H1 (cell line): ENCODE measurements at regions not wholly inside any gene's neighbourhood (a gene's known extent, or its start where the extent isn't known, plus 50 kb on each side); places are given as distances from the start of the nearest gene placed in this dataset.

Experiments used
- CTCF ChIA-PET: fragments of 300-600 bp; sonication (Branson Sonifier 250); formaldehyde crosslinking; loops from one replicate; lab custom pipeline; 2021; ENCODE audit not compliant: partially characterized antibody; lab: Charles Lee
- POLR2A ChIA-PET: fragments of 300-600 bp; sonication (Branson Sonifier 250); formaldehyde crosslinking; loops from one replicate; lab custom pipeline; 2021; ENCODE audit warnings: inconsistent platforms; ENCODE audit not compliant: partially characterized antibody; lab: Charles Lee
- DNase-seq, 2 experiments: peaks; one replicate each; pipeline versions ENCODE4 v3.0.0 to v3.0.0-alpha.2; 2010 to 2022; ENCODE audit warnings: low spot score in 2 of 2, low read depth in 1 of 2, mixed read lengths in 1 of 2
- FAIRE-seq: peaks from 2 replicates; lab custom pipeline; 2011; peaks lifted over from hg19 to GRCh38; lab: Jason Lieb, UNC
- H2AFZ ChIP-seq: 2 replicates; pipeline ENCODE4 v1.8.1; 2012; ENCODE audit warnings: low read length, inconsistent platforms
- H2AK5ac ChIP-seq: 2 replicates; pipeline ENCODE4 v1.6.1; 2013; ENCODE audit warnings: low read depth, low read length
- H2BK120ac ChIP-seq: replicated peaks from 2 replicates; pipeline ENCODE3; 2013; ENCODE audit warnings: low read depth, low read length, inconsistent platforms
- H2BK12ac ChIP-seq: 2 replicates; pipeline ENCODE4 v1.6.1; 2013; ENCODE audit warnings: low read depth, low read length
- H2BK15ac ChIP-seq: 2 replicates; pipeline ENCODE4 v1.6.1; 2013; ENCODE audit warnings: low read length
- H2BK20ac ChIP-seq: 2 replicates; pipeline ENCODE4 v1.6.1; 2013; ENCODE audit warnings: low read length
- H2BK5ac ChIP-seq: 2 replicates; pipeline ENCODE4 v1.6.1; 2013; ENCODE audit warnings: low read depth, low read length
- H3K14ac ChIP-seq: 2 replicates; pipeline ENCODE4 v1.6.1; 2013; ENCODE audit warnings: inconsistent platforms; ENCODE audit not compliant: insufficient read length
- H3K18ac ChIP-seq: 2 replicates; pipeline ENCODE4 v1.6.1; 2013; ENCODE audit warnings: low read length; ENCODE audit errors: extremely low read depth
- H3K23ac ChIP-seq: 2 replicates; pipeline ENCODE4 v1.6.1; 2013; ENCODE audit warnings: inconsistent platforms; ENCODE audit not compliant: insufficient read length
- H3K23me2 ChIP-seq: 2 replicates; pipeline ENCODE4 v1.6.1; 2013; ENCODE audit warnings: low read depth, low read length
- H3K27ac ChIP-seq: 2 replicates; pipeline ENCODE4 v1.6.1; 2011; ENCODE audit warnings: low read depth, low read length, inconsistent platforms
- H3K27me3 ChIP-seq, 4 experiments: replicated peaks in 1 of 4; 1 replicate in 1 of 4; 2 replicates in 3 of 4; pipeline versions ENCODE4 v1.6.1 to v1.8.1; 2011 to 2013; ENCODE audit warnings: low read length in 3 of 4, mild to moderate bottlenecking in 3 of 4, inconsistent platforms in 2 of 4, mixed read lengths in 2 of 4, moderate library complexity in 1 of 4; ENCODE audit not compliant: control insufficient read depth in 3 of 4, insufficient read depth in 3 of 4; ENCODE audit errors: extremely low read depth in 1 of 4
- H3K36me3 ChIP-seq, 4 experiments: 2 replicates each; pipeline versions ENCODE4 v1.6.1 to v1.8.1; 2011 to 2013; ENCODE audit warnings: mild to moderate bottlenecking in 4 of 4, low read length in 3 of 4, moderate library complexity in 2 of 4, control low read depth in 1 of 4, inconsistent platforms in 1 of 4; ENCODE audit not compliant: insufficient read depth in 4 of 4, control insufficient read depth in 2 of 4
- H3K4ac ChIP-seq: replicated peaks from 2 replicates; pipeline ENCODE3; 2013; ENCODE audit warnings: low read length, low read depth, mixed read lengths, inconsistent platforms; ENCODE audit not compliant: insufficient read length
- H3K4me1 ChIP-seq, 4 experiments: replicated peaks in 1 of 4; 1 replicate in 1 of 4; 2 replicates in 3 of 4; pipeline versions ENCODE4 v1.6.1 to v1.8.1; 2011 to 2013; ENCODE audit warnings: low read length in 3 of 4, inconsistent platforms in 2 of 4, mixed read lengths in 1 of 4; ENCODE audit not compliant: insufficient read depth in 4 of 4, control insufficient read depth in 3 of 4
- H3K4me2 ChIP-seq, 2 experiments: 2 replicates each; pipeline versions ENCODE4 v1.6.1 to v1.8.1; 2011 to 2013; ENCODE audit warnings: low read depth in 2 of 2, low read length in 2 of 2, control low read depth in 1 of 2, inconsistent platforms in 1 of 2, mild to moderate bottlenecking in 1 of 2; ENCODE audit not compliant: insufficient read depth in 1 of 2
- H3K4me3 ChIP-seq, 4 experiments: fragments of 200-600, 300-600 bp in 1 of 4; sonication (generic), shearing (Covaris generic), sonication (Bioruptor Twin) in 1 of 4; 2 replicates each; pipeline versions ENCODE4 v1.5.1 to v1.8.1; 2011 to 2016; ENCODE audit warnings: low read length in 4 of 4, low read depth in 3 of 4, control low read depth in 2 of 4, inconsistent platforms in 2 of 4, mild to moderate bottlenecking in 2 of 4, mixed read lengths in 1 of 4, moderate library complexity in 1 of 4; ENCODE audit not compliant: insufficient read depth in 2 of 4; ENCODE audit errors: extremely low read depth in 1 of 4
- H3K56ac ChIP-seq: replicated peaks from 2 replicates; pipeline ENCODE3; 2013; ENCODE audit warnings: low read depth, mild to moderate bottlenecking, mixed read lengths, low read length, inconsistent platforms; ENCODE audit not compliant: insufficient read length
- H3K79me1 ChIP-seq: 2 replicates; pipeline ENCODE4 v1.6.1; 2013; ENCODE audit warnings: low read depth, low read length, control low read depth
- H3K79me2 ChIP-seq, 2 experiments: 2 replicates each; pipeline versions ENCODE4 v1.6.1 to v1.8.1; 2012 to 2013; ENCODE audit warnings: low read length in 2 of 2, mild to moderate bottlenecking in 2 of 2, inconsistent platforms in 1 of 2; ENCODE audit not compliant: insufficient read depth in 2 of 2, control insufficient read depth in 1 of 2
- H3K9ac ChIP-seq, 4 experiments: replicated peaks in 1 of 4; 1 replicate in 1 of 4; 2 replicates in 3 of 4; pipeline versions ENCODE4 v1.6.1 to v1.8.1; 2011 to 2013; ENCODE audit warnings: low read depth in 3 of 4, low read length in 3 of 4, control low read depth in 2 of 4, mild to moderate bottlenecking in 2 of 4, moderate library complexity in 2 of 4, inconsistent platforms in 1 of 4; ENCODE audit errors: extremely low read depth in 1 of 4
- H3K9me3 ChIP-seq, 2 experiments: 2 replicates each; pipeline versions ENCODE4 v1.6.1 to v1.8.1; 2012 to 2013; ENCODE audit warnings: mild to moderate bottlenecking in 2 of 2, moderate library complexity in 2 of 2, control low read depth in 1 of 2, inconsistent platforms in 1 of 2, low read depth in 1 of 2, low read length in 1 of 2, mixed read lengths in 1 of 2; ENCODE audit not compliant: insufficient read depth in 2 of 2
- H4K20me1 ChIP-seq, 2 experiments: replicated peaks in 1 of 2; 2 replicates each; pipeline versions ENCODE3 to v1.8.1; 2011 to 2013; ENCODE audit warnings: inconsistent platforms in 2 of 2, low read length in 2 of 2, mild to moderate bottlenecking in 1 of 2; ENCODE audit not compliant: insufficient read depth in 2 of 2, control insufficient read depth in 1 of 2
- H4K5ac ChIP-seq: 2 replicates; pipeline ENCODE4 v1.6.1; 2013; ENCODE audit warnings: low read length, low read depth, mixed read lengths, inconsistent platforms; ENCODE audit not compliant: insufficient read length
- H4K8ac ChIP-seq: 2 replicates; pipeline ENCODE4 v1.8.0; 2013; ENCODE audit warnings: mild to moderate bottlenecking, moderate library complexity, low read length, inconsistent platforms; ENCODE audit not compliant: insufficient read depth; ENCODE audit errors: extremely low read depth
- H4K91ac ChIP-seq: replicated peaks from 2 replicates; pipeline ENCODE3; 2013; ENCODE audit warnings: low read length, mixed read lengths, inconsistent platforms; ENCODE audit not compliant: insufficient read length
- ASH2L ChIP-seq: fragments of 200-600, 300-600 bp; sonication (generic); IDR thresholded peaks from one replicate; pipeline ENCODE4 v1.7.1; 2017; ENCODE audit warnings: low read length
- BACH1 ChIP-seq: IDR thresholded peaks from 2 replicates; pipeline ENCODE4 v1.6.1; 2012; ENCODE audit warnings: low read length, improper control_type of control experiment
- BRCA1 ChIP-seq: IDR thresholded peaks from 2 replicates; pipeline ENCODE4 v1.6.1; 2012; ENCODE audit warnings: low read depth, low read length, improper control_type of control experiment
- GTF2F1 ChIP-seq: IDR thresholded peaks from 2 replicates; pipeline ENCODE4 v1.6.1; 2012; ENCODE audit warnings: low read depth, low read length, improper control_type of control experiment, borderline replicate concordance
- POLR2AphosphoS5 ChIP-seq: IDR thresholded peaks from 2 replicates; pipeline ENCODE4 v1.6.1; 2011; ENCODE audit warnings: low read depth, low read length
- POU5F1 ChIP-seq: IDR thresholded peaks from 2 replicates; pipeline ENCODE4 v1.6.1; 2011; ENCODE audit warnings: low read depth, mild to moderate bottlenecking, low read length, moderate library complexity
- RFX5 ChIP-seq: IDR thresholded peaks from 2 replicates; pipeline ENCODE4 v1.6.1; 2011; ENCODE audit warnings: low read depth, low read length, improper control_type of control experiment, borderline replicate concordance
- SP1 ChIP-seq: IDR thresholded peaks from 2 replicates; pipeline ENCODE4 v1.6.1; 2011; ENCODE audit warnings: low read depth, low read length
- SRF ChIP-seq: IDR thresholded peaks from 2 replicates; pipeline ENCODE4 v1.6.1; 2011; ENCODE audit warnings: mild to moderate bottlenecking, low read depth, low read length, moderate library complexity
- SUZ12 ChIP-seq: fragments of 200-600 bp; sonication (generic); IDR thresholded peaks from 2 replicates; pipeline ENCODE4 v1.6.1; 2012; ENCODE audit warnings: mild to moderate bottlenecking, inconsistent platforms, low read length, moderate library complexity, mixed read lengths
- USF2 ChIP-seq: IDR thresholded peaks from 2 replicates; pipeline ENCODE4 v1.6.1; 2011; ENCODE audit warnings: low read length, improper control_type of control experiment
- WGBS, 2 experiments: shearing (Covaris generic) in 1 of 2; methylation state at CpG; one replicate each; pipeline versions ENCODE4 v1.1.6 to v1.1.7; 2013 to 2015; ENCODE audit warnings: low lambda C conversion rate in 2 of 2, mixed read lengths in 2 of 2, inconsistent platforms in 1 of 2, low coverage in 1 of 2, missing lambda C conversion rate in 1 of 2; ENCODE audit not compliant: insufficient replicate concordance in 2 of 2, insufficient coverage in 1 of 2, insufficient read length in 1 of 2; ENCODE audit errors: extremely low coverage in 1 of 2, missing lambda C conversion rate in 1 of 2; 5-methylcytosine and 5-hydroxymethylcytosine counted together
- TF ChIP-seq, protein P1 (sequence below), 3 experiments: IDR thresholded peaks; 1 replicate in 2 of 3; 2 replicates in 1 of 3; pipeline versions ENCODE4 v1.5.1 to v1.6.1; 2011; ENCODE audit warnings: low read length in 3 of 3, mild to moderate bottlenecking in 3 of 3, inconsistent platforms in 2 of 3, low read depth in 1 of 3, moderate library complexity in 1 of 3; ENCODE audit not compliant: insufficient read depth in 1 of 3; ENCODE audit errors: control extremely low read depth in 1 of 3

- DNase-seq (no peak), FAIRE-seq (no peak)
- Histone ChIP-seq H3K14ac (no peak overlapping the region), H3K4ac (no peak overlapping the region), H3K18ac (no peak overlapping the region), H4K8ac (no peak overlapping the region), H3K9ac (no peak overlapping the region), H3K27me3 (no peaks in the 10 kb centered on the region), H2AFZ (no peak overlapping the region), H4K20me1 (no peaks in the 10 kb centered on the region), H4K5ac (no peak overlapping the region), H3K4me3 (no peak overlapping the region), H2BK20ac (no peak overlapping the region), H2BK5ac (no peak overlapping the region), H3K79me2 (no peaks in the 10 kb centered on the region), H3K56ac (no peak overlapping the region), H3K36me3 (no peaks in the 10 kb centered on the region), H2BK12ac (no peak overlapping the region), H4K91ac (no peak overlapping the region), H2BK15ac (no peak overlapping the region), H2AK5ac (no peak overlapping the region), H3K23ac (no peak overlapping the region), H3K27ac (no peak overlapping the region), H3K23me2 (no peaks in the 10 kb centered on the region), H3K79me1 (no peaks in the 10 kb centered on the region), H3K4me1 (peaks cover 0 to 2% (median 0%) of the 10 kb centered on the region in 4 experiments; a peak in 2 of 7 replicates), H3K4me2 (no peak overlapping the region), H3K9me3 (0 out of 4 replicates have a peak, but pooled peaks cover 0 to 3% of the 10 kb centered on the region in 2 experiments), H2BK120ac (no peak overlapping the region)
- 79% methylated on average over 3 of the region's 3 CpGs; no CpG with 5 or more reads in 1 of the 2 experiments for whole genome bisulfite sequencing, 2 experiments
- CTCF ChIA-PET, result no interaction called here
- POLR2A ChIA-PET, result no interaction called here
- no peak for TF ChIP-seq BACH1
- no peak for TF ChIP-seq SRF
- no peak for TF ChIP-seq POU5F1
- no peak for TF ChIP-seq RFX5
- TF ChIP-seq, protein P1, sequence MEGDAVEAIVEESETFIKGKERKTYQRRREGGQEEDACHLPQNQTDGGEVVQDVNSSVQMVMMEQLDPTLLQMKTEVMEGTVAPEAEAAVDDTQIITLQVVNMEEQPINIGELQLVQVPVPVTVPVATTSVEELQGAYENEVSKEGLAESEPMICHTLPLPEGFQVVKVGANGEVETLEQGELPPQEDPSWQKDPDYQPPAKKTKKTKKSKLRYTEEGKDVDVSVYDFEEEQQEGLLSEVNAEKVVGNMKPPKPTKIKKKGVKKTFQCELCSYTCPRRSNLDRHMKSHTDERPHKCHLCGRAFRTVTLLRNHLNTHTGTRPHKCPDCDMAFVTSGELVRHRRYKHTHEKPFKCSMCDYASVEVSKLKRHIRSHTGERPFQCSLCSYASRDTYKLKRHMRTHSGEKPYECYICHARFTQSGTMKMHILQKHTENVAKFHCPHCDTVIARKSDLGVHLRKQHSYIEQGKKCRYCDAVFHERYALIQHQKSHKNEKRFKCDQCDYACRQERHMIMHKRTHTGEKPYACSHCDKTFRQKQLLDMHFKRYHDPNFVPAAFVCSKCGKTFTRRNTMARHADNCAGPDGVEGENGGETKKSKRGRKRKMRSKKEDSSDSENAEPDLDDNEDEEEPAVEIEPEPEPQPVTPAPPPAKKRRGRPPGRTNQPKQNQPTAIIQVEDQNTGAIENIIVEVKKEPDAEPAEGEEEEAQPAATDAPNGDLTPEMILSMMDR (IDR thresholded peaks at IDR 0.05; ENCODE audit: control extremely low read depth in 1 of 3, insufficient read depth in 1 of 3, low read depth in 1 of 3, low read length in 3 of 3), result no peak
- no peak for TF ChIP-seq USF2
- no peak for TF ChIP-seq SP1
- no peak for TF ChIP-seq SUZ12
- no peak for TF ChIP-seq BRCA1
- TF ChIP-seq POLR2AphosphoS5, result no peak
- no peak for TF ChIP-seq ASH2L
- no peak for TF ChIP-seq GTF2F1
Measured at GRCh38 chr2:7524195-7524594, 607.0 kb downstream of the RNF144A start.
